ENCODE measurements at regions not wholly inside any gene's neighbourhood (a gene's known extent, or its start where the extent isn't known, plus 50 kb on each side); places are given as distances from the start of the nearest gene placed in this dataset.

DNA sequence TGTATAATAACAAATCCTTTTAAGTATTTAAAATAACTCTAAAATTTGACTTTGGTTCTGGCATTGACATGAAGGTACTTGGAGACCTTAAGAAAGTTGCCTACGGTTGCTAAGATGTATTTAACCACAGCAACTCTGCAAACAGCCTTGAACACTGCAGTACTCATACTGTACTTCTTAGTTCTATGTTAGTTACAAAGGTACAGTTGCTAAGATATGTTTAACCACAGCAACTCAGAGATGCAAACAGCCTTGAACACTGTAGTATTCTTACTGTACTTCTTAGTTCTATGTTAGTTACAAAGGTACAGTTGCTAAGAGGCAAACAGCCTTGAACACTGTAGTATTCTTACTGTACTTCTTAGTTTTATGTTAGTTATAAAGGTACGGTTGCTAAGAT, 268.3 kb upstream of the MIR17HG start:
- no peak for TF ChIP-seq CTCF (IDR thresholded peaks at IDR 0.05)
- no peak for TF ChIP-seq POLR2AphosphoS5 (IDR thresholded peaks at IDR 0.05)
- no peak for TF ChIP-seq POLR2A (IDR thresholded peaks at IDR 0.05)
